K562 (cell line): ENCODE measurements at regions not wholly inside any gene's neighbourhood (a gene's known extent, or its start where the extent isn't known, plus 50 kb on each side); places are given as distances from the start of the nearest gene placed in this dataset.

Source experiments
- ETV1 ChIP-seq: fragments of 450-650 bp; conservative IDR thresholded peaks from 2 replicates; pipeline ENCODE4 v1.6.1; 2016; ENCODE audit warnings: missing genetic modification characterization, control low read depth, low read depth, missing compliant biosample characterization
- KLF10 ChIP-seq: fragments of 250-450 bp; sonication (Bioruptor Pico); IDR thresholded peaks from 2 replicates; pipeline ENCODE4 v1.6.1; 2021; ENCODE audit warnings: matching md5 sums
- MXI1 ChIP-seq: IDR thresholded peaks from 2 replicates; pipeline ENCODE4 v1.6.1; 2011; ENCODE audit warnings: low read depth, mild to moderate bottlenecking, improper control_type of control experiment, low read length
- NR2C1 ChIP-seq, 2 experiments: fragments of 450-650 bp; IDR thresholded peaks; 2 replicates each; pipeline ENCODE4 v1.6.1; 2017; ENCODE audit warnings: mild to moderate bottlenecking in 2 of 2, antibody characterized with exemption in 1 of 2, inconsistent platforms in 1 of 2, missing compliant biosample characterization in 1 of 2, missing genetic modification characterization in 1 of 2
- NR3C1 ChIP-seq: sonication (generic); formaldehyde crosslinking; IDR thresholded peaks from 2 replicates; pipeline ENCODE4 v1.8.1; 2022; ENCODE audit warnings: missing genetic modification reagents
- PHTF2 ChIP-seq: fragments of 250-450 bp; sonication (Bioruptor Pico); IDR thresholded peaks from 2 replicates; pipeline ENCODE4 v1.5.0; 2021; ENCODE audit warnings: mild to moderate bottlenecking
- TCF7 ChIP-seq: sonication (generic); IDR thresholded peaks from 2 replicates; pipeline ENCODE4 v1.6.1; 2016; ENCODE audit warnings: antibody characterized with exemption, borderline replicate concordance
- ZNF395 ChIP-seq: fragments of 200-800 bp; sonication (Bioruptor generic); IDR thresholded peaks from 2 replicates; pipeline ENCODE4 v1.6.1; 2017; ENCODE audit warnings: missing genetic modification characterization, missing compliant biosample characterization

DNA sequence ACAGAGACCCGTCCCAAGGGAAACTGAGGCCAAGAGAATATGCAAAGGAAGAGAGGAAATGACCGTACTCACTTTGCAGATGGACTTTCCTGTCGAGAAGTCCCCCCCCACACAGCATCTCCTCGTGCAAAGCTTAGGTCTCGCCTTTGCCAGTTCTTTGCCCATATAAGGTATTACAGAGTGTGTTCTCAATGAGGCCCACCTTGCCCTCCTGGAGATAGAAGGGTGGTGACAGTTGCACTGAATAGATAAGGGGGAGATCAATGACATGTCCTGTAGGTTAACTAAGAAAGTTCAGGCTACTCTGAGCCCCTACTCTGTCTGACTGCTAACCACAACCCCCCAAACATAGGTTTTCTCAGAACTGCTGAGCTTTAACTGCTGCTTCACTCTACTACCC lies 68.2 kb upstream of the SPTLC1 start:
- TF ChIP-seq MXI1: no peak
- no peak for TF ChIP-seq KLF10
- TF ChIP-seq PHTF2 (CRISPR knock-in tag): no peak
- TF ChIP-seq NR3C1 (CRISPR knock-in tag): no peak
- no peak for TF ChIP-seq ZNF395 (CRISPR knock-in tag)
- no peak for TF ChIP-seq ETV1 (tag)
- TF ChIP-seq NR2C1 (IDR thresholded peaks at IDR 0.05): no peak
- no peak for TF ChIP-seq NR2C1 (tag; IDR thresholded peaks at IDR 0.05)
- TF ChIP-seq TCF7: no peak
